ENCODE measurements at regions not wholly inside any gene's neighbourhood (a gene's known extent, or its start where the extent isn't known, plus 50 kb on each side); places are given as distances from the start of the nearest gene placed in this dataset.

DNA sequence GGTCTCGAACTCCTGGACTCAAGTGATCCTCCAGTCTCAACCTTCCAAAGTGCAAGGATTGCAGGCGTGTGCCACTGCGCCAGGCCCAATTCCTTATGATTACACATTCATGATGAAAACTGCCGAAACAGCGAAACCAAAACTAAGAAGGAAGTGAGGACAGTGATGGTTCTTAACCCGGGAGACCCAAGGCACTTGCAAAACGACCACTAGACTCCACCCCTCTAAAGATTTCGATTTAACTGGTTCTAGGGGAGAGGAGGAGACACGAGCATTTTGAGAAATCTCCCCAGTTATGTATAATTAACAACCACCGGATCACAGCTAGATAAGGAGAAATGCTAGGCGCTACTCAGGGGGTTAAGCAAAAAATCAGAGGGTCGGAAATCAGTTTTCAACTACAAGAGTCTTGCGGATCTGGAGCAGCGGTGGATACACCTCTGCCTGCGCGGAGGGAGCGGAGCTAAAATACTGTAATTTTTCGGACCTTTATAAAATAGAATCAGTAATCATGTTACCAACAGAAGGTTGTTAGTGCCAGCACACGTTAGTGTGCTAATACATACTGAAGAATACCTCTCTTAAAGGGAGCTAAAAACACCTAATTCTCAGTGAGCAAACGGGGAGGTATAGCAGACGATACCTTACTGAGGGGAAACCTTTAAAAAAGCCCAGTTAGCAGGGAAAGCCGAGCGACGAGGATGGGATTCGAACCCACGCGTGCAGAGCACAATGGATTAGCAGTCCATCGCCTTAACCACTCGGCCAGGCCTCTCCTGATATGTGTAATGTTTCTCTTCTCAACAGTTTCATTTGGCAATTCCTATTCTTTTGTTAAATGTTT is 60.0 kb upstream of the BTN3A2 start:
- Histone ChIP-seq H3K4me1 (replicated peaks; ENCODE audit: insufficient read depth) (peaks cover 19% of the 10 kb centered on the region; the same call in 1 of the 2 replicates), H3K79me2 (ENCODE audit: low read depth) (no peaks in the 10 kb centered on the region), H3F3A (ENCODE audit: insufficient read depth, low read depth) (peaks cover 31% of the 10 kb centered on the region), H3K27ac (peak overlapping the region; percentile 96), H3K4me3 (peak overlapping the region; percentile 65), H3K27me3 (ENCODE audit: insufficient read depth, low read depth) (no peaks in the 10 kb centered on the region), H3K4me2 (peak overlapping the region; percentile 75), H3K36me3 (ENCODE audit: low read depth) (no peaks in the 10 kb centered on the region), H3K9me3 (ENCODE audit: insufficient read depth, low read depth) (no peaks in the 10 kb centered on the region), H4K20me1 (ENCODE audit: insufficient read depth) (no peaks in the 10 kb centered on the region), H2AFZ (peak overlapping the region; percentile 83), H3K9me2 (ENCODE audit: insufficient read depth) (no peaks in the 10 kb centered on the region)
- intact Hi-C loops (cut with micrococcal nuclease; ENCODE audit: unreplicated experiment): no loop called here
- ChIA-PET CTCF (no interaction called here), POLR2A (ENCODE audit: unreplicated experiment) (interaction anchor here (0.6 to 0.7 kb wide), 3 partner anchors 108 to 714 kb away, joined by 5 to 43 read pairs (median 6); no protein-coding TSS in a partner anchor)
- no TSS peak for BruUV-seq (replicated peaks)
- no peak for TF ChIP-seq EZH2 (IDR thresholded peaks at IDR 0.05; ENCODE audit: low read depth)
- TF ChIP-seq, protein P1, sequence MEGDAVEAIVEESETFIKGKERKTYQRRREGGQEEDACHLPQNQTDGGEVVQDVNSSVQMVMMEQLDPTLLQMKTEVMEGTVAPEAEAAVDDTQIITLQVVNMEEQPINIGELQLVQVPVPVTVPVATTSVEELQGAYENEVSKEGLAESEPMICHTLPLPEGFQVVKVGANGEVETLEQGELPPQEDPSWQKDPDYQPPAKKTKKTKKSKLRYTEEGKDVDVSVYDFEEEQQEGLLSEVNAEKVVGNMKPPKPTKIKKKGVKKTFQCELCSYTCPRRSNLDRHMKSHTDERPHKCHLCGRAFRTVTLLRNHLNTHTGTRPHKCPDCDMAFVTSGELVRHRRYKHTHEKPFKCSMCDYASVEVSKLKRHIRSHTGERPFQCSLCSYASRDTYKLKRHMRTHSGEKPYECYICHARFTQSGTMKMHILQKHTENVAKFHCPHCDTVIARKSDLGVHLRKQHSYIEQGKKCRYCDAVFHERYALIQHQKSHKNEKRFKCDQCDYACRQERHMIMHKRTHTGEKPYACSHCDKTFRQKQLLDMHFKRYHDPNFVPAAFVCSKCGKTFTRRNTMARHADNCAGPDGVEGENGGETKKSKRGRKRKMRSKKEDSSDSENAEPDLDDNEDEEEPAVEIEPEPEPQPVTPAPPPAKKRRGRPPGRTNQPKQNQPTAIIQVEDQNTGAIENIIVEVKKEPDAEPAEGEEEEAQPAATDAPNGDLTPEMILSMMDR (conservative IDR thresholded peaks at IDR 0.05): no peak
- peak; percentile 75 to 77 for DNase-seq

DNA sequence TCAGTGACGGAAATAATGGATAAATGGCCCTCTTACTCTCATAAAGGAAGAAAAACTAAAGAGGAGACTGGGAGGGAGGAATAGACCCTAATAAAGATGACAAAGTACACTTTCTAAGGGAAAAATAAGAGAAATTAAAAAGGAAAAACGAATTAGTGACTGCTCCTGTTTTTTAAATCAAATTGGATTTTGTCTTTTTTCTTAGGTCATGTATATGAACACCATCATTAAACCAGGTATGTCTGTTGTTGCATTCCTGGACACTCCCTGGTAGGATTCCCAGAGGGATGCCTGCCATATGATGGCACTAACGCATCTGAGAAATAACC is 59.4 kb upstream of the BTN3A2 start:
- H3K36me3 ChIP-seq (ENCODE audit: low read depth): no peaks in the 10 kb centered on the region
- BruUV-seq (replicated peaks): no TSS peak
- peak overlapping the region; percentile 75 for H3K4me2 ChIP-seq
- TF ChIP-seq, protein P1 (conservative IDR thresholded peaks at IDR 0.05): no peak
- TF ChIP-seq EZH2 (IDR thresholded peaks at IDR 0.05; ENCODE audit: low read depth): no peak
- ChIA-PET CTCF (no interaction called here), POLR2A (ENCODE audit: unreplicated experiment) (interaction anchor here (0.6 kb wide), 1 partner anchor 108 kb away, joined by 43 read pairs; no protein-coding TSS in a partner anchor)
- no peaks in the 10 kb centered on the region for H3K27me3 ChIP-seq (ENCODE audit: insufficient read depth, low read depth)
- H2AFZ ChIP-seq: peak overlapping the region; percentile 54; the same call in 1 of the 2 replicates
- peak in 1 of 2 experiments; percentile 33 for DNase-seq
- H3K79me2 ChIP-seq (ENCODE audit: low read depth): no peaks in the 10 kb centered on the region
- peak overlapping the region; percentile 96 for H3K27ac ChIP-seq
- peak overlapping the region; percentile 65; the same call in 1 of the 2 replicates for H3K4me3 ChIP-seq
- H4K20me1 ChIP-seq (ENCODE audit: insufficient read depth): no peaks in the 10 kb centered on the region
- peaks cover 23% of the 10 kb centered on the region; the same call in 1 of the 2 replicates for H3K4me1 ChIP-seq (replicated peaks; ENCODE audit: insufficient read depth)
- H3K9me3 ChIP-seq (ENCODE audit: insufficient read depth, low read depth): no peaks in the 10 kb centered on the region
- H3K9me2 ChIP-seq (ENCODE audit: insufficient read depth): no peaks in the 10 kb centered on the region
- peaks cover 27% of the 10 kb centered on the region for H3F3A ChIP-seq (ENCODE audit: insufficient read depth, low read depth)
- intact Hi-C loops (cut with micrococcal nuclease; ENCODE audit: unreplicated experiment): no loop called here

DNA sequence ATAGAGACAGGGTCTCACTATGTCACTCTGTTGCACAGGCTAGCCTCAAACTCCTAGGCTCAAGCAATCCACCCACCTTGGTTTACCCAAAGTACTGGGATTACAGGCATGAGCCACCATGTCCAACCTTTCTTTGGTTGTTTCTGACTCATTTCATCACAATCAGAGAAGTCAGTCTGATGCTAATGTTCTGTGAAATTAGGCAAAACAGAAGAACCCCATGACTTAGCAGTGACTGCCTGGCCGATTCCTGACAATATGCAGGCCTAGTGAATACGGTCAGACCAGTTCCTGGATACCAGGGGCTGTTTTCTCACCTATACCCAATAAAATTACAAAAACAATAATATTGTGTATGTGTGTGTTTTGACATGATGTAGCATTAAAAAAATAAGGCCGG is 58.8 kb upstream of the BTN3A2 start:
- Histone ChIP-seq H3K9me2 (ENCODE audit: insufficient read depth) (no peaks in the 10 kb centered on the region), H3K4me3 (no peak overlapping the region), H2AFZ (no peak overlapping the region), H3F3A (ENCODE audit: insufficient read depth, low read depth) (peaks cover 29% of the 10 kb centered on the region), H3K36me3 (ENCODE audit: low read depth) (no peaks in the 10 kb centered on the region), H3K79me2 (ENCODE audit: low read depth) (no peaks in the 10 kb centered on the region), H4K20me1 (ENCODE audit: insufficient read depth) (no peaks in the 10 kb centered on the region), H3K27me3 (ENCODE audit: insufficient read depth, low read depth) (no peaks in the 10 kb centered on the region), H3K4me2 (no peak overlapping the region), H3K9me3 (ENCODE audit: insufficient read depth, low read depth) (no peaks in the 10 kb centered on the region), H3K4me1 (replicated peaks; ENCODE audit: insufficient read depth) (peaks cover 23% of the 10 kb centered on the region; the same call in 1 of the 2 replicates), H3K27ac (no peak overlapping the region)
- DNase-seq: peak in 1 of 2 experiments; percentile 19
- intact Hi-C loops (cut with micrococcal nuclease; ENCODE audit: unreplicated experiment): no loop called here
- POLR2A ChIA-PET (ENCODE audit: unreplicated experiment): no interaction called here
- BruUV-seq (replicated peaks): no TSS peak
- TF ChIP-seq, protein P1 (conservative IDR thresholded peaks at IDR 0.05): no peak
- TF ChIP-seq EZH2 (IDR thresholded peaks at IDR 0.05; ENCODE audit: low read depth): no peak
- CTCF ChIA-PET: no interaction called here
